ENCODE measurements at regions not wholly inside any gene's neighbourhood (a gene's known extent, or its start where the extent isn't known, plus 50 kb on each side); places are given as distances from the start of the nearest gene placed in this dataset.

DNA sequence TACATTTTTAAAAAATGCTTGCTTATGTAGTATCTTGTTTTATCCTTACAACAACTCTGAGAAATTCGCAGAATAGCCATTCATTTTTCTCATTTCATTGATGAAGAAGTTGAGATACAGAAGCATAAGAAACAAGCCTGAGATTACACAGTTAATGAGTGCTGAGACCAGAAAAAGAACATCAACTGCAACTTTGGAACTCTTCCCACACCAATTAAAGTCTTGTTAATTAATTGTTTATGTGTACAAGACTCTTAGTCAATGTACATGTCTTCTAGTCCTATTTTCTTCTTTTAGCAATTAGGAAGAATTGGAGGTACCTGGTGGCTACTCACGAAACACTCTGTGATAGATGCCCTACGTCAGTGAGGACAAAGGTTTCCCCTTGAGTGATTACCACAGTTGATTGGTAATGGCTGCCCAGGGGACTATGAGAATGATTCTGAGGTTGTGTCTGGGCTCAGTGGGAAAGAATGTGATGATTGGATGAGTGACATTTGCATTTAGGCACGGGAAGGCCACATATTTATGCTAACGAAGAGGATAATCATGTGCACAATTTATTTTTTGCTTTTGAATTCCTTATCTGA lies 187.4 kb upstream of the KCNK2 start:
- TF ChIP-seq, protein P1, sequence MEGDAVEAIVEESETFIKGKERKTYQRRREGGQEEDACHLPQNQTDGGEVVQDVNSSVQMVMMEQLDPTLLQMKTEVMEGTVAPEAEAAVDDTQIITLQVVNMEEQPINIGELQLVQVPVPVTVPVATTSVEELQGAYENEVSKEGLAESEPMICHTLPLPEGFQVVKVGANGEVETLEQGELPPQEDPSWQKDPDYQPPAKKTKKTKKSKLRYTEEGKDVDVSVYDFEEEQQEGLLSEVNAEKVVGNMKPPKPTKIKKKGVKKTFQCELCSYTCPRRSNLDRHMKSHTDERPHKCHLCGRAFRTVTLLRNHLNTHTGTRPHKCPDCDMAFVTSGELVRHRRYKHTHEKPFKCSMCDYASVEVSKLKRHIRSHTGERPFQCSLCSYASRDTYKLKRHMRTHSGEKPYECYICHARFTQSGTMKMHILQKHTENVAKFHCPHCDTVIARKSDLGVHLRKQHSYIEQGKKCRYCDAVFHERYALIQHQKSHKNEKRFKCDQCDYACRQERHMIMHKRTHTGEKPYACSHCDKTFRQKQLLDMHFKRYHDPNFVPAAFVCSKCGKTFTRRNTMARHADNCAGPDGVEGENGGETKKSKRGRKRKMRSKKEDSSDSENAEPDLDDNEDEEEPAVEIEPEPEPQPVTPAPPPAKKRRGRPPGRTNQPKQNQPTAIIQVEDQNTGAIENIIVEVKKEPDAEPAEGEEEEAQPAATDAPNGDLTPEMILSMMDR (IDR thresholded peaks at IDR 0.05; ENCODE audit: low read depth, low read length): no peak
- H3K4me3 ChIP-seq (ENCODE audit: low read depth, low read length): no peak overlapping the region

DNA sequence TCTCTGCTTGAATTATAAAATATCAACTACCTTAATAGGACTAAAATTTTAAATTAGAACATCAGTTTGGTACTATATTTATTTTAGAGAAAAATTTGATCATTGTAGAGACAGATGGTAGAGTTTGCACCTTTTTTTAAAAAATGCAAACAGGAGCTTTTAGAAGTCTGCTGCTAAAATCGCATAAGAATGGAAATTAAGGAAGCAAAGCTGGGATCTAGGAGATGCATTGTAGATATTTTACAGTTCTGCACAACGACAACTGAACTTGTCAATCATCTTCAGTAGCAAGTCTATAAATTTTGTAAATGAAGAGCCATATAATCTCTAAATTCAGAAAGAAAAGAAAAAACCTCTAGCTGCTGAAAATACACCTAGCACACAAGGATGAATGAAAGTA lies 185.6 kb upstream of the KCNK2 start:
- TF ChIP-seq, protein P1 (IDR thresholded peaks at IDR 0.05; ENCODE audit: low read depth, low read length): no peak
- H3K4me3 ChIP-seq (ENCODE audit: low read depth, low read length): no peak overlapping the region

DNA sequence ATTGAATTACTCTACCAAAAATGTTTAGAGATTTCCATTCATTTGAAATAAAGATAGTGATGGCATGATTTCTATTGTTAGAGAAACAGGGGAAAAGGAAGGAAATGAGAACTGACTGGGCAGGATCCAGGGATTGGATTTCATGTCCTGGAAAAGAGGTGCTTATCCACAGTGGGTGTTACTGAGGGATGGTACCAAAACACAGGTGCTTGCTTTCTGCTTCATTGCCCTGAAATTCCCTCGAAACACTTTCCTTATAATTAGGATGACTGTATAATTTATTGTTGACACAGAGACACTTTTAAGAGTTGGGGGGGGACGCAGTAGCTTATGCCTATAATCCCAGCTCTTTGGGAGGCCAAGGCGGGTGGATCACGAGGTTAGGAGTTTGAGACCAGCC lies 185.0 kb upstream of the KCNK2 start:
- H3K4me3 ChIP-seq (ENCODE audit: low read depth, low read length): no peak overlapping the region
- TF ChIP-seq, protein P1 (IDR thresholded peaks at IDR 0.05; ENCODE audit: low read depth, low read length): no peak

DNA sequence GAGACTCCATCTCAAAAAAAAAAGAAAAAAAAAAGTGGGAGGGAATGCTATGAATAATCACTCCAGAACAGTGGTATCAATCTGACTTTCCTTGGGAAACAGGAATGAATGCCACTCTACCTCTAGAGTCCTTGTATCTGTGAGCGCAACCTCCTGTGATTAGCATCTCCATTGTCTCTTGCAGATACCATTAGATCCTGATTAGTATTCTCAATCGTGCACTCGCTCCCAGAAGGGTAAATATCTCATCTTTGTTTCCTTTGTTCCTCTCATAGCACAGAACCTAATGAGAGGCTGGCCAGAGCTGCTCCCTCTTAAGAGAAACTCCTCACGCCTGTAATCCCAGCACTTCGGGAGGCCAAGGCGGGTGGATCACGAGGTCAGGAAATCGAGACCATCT lies 184.4 kb upstream of the KCNK2 start:
- TF ChIP-seq, protein P1 (IDR thresholded peaks at IDR 0.05; ENCODE audit: low read depth, low read length): no peak
- no peak overlapping the region for H3K4me3 ChIP-seq (ENCODE audit: low read depth, low read length)

DNA sequence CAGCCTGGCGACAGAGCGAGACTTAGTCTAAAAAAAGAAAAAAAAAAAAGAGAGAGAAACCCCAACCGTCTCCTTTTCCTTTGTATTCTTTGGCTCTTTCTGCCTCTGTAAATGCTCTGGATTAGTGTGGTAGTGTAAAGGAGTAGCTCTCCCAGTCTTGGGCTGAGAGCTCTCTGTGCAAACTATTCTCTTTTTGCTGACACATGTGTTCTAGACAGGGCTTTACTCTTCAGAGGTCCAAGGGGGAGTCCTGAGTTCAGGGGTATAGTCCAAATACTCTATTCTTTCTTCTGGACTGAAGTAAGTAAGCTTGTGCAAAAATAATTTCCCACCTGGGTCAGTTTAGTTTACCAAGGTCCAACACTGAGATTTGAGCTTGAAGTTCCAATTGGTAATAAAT lies 183.8 kb upstream of the KCNK2 start:
- TF ChIP-seq, protein P1 (IDR thresholded peaks at IDR 0.05; ENCODE audit: low read depth, low read length): no peak

DNA sequence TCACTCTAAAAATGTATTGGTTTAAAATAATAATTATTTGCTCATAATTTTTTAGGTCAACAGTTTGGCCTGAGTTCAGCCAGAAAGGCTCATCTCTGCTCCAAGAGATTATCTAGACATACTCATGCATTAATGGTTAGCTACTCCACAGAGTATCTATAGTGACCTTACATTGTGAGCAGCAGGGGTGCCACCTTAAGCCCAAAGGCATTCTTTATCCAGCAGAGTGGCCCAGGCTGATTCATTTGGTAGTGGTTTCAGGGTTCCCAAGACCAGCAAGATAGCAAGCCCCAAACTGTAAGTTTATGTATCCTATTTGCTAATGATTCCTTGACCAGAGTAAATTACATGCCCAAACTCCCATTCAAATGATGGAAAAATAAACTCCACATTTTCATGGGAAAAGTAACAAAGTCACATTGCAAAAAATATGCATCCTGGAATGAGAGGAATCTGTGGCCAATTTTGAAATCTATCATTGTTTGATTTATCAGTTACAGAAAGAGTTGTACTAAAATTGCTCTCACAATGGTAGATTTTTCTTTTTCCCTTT lies 182.6 kb upstream of the KCNK2 start:
- TF ChIP-seq, protein P1 (IDR thresholded peaks at IDR 0.05; ENCODE audit: low read depth, low read length): no peak
- H3K4me3 ChIP-seq (ENCODE audit: low read depth, low read length): no peak overlapping the region

More for the DNA sequence above, 183.8 kb upstream of the KCNK2 start:
- no peak overlapping the region for H3K4me3 ChIP-seq (ENCODE audit: low read depth, low read length)

DNA sequence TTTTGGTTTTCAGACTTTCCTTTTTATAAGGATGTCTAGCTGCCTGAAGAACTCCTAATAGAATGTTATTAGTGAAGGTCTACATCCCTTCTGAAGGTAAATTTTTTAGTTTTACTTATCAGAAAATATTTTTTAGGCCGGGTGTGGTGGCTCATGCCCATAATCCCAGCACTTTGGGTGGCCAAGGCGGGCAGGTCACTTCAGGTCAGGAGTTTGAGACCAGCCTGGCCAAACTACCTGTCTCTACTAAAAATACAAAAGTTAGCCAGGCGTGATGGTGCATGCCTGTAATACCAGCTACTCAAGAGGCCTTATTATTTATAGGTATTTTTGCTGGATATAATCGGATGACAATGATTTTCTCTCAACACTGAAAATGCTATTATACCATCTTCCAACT lies 181.9 kb upstream of the KCNK2 start:
- TF ChIP-seq, protein P1 (IDR thresholded peaks at IDR 0.05; ENCODE audit: low read depth, low read length): no peak
- H3K4me3 ChIP-seq (ENCODE audit: low read depth, low read length): no peak overlapping the region

All from WI38 (cell line).